H9 (cell line): ENCODE measurements at regions not wholly inside any gene's neighbourhood (a gene's known extent, or its start where the extent isn't known, plus 50 kb on each side); places are given as distances from the start of the nearest gene placed in this dataset.

Source experiments
- DNase-seq: peaks from one replicate; pipeline ENCODE4 v3.0.0-alpha.2; 2017
- H2AFZ ChIP-seq: one replicate; pipeline ENCODE4 v1.6.1; 2013; ENCODE audit warnings: mild to moderate bottlenecking, low read length, control low read depth, moderate library complexity
- H2AK5ac ChIP-seq: 2 replicates; pipeline ENCODE4 v1.6.1; 2013; ENCODE audit warnings: low read length, control low read depth, mixed read lengths; ENCODE audit not compliant: insufficient read length
- H2BK120ac ChIP-seq: one replicate; pipeline ENCODE4 v1.6.1; 2013; ENCODE audit warnings: low read depth, mild to moderate bottlenecking, low read length, control low read depth, inconsistent platforms; ENCODE audit not compliant: poor library complexity, severe bottlenecking
- H2BK12ac ChIP-seq: 2 replicates; pipeline ENCODE4 v1.6.1; 2013; ENCODE audit warnings: low read length, control low read depth, mixed read lengths, low read depth; ENCODE audit not compliant: insufficient read length
- H2BK15ac ChIP-seq: 2 replicates; pipeline ENCODE4 v1.6.1; 2013; ENCODE audit warnings: low read depth, low read length, control low read depth
- H2BK20ac ChIP-seq: one replicate; pipeline ENCODE4 v1.6.1; 2013; ENCODE audit warnings: low read depth, mild to moderate bottlenecking, low read length, control low read depth, inconsistent platforms; ENCODE audit not compliant: poor library complexity, severe bottlenecking
- H2BK5ac ChIP-seq: 2 replicates; pipeline ENCODE4 v1.6.1; 2013; ENCODE audit warnings: low read length, control low read depth, mixed read lengths; ENCODE audit not compliant: insufficient read length
- H3K14ac ChIP-seq: 2 replicates; pipeline ENCODE4 v1.6.1; 2013; ENCODE audit warnings: low read length, control low read depth; ENCODE audit not compliant: insufficient read depth
- H3K18ac ChIP-seq: 2 replicates; pipeline ENCODE4 v1.6.1; 2013; ENCODE audit warnings: low read depth, mild to moderate bottlenecking, mixed read lengths, low read length, control low read depth; ENCODE audit not compliant: insufficient read length
- H3K23ac ChIP-seq: 2 replicates; pipeline ENCODE4 v1.6.1; 2013; ENCODE audit warnings: low read length, control low read depth, mixed read lengths, low read depth; ENCODE audit not compliant: insufficient read length
- H3K23me2 ChIP-seq: 2 replicates; pipeline ENCODE4 v1.6.1; 2013; ENCODE audit warnings: low read depth, mild to moderate bottlenecking, mixed read lengths, low read length, control low read depth; ENCODE audit not compliant: insufficient read length, poor library complexity, severe bottlenecking
- H3K27ac ChIP-seq: 2 replicates; pipeline ENCODE4 v1.5.1; 2013; ENCODE audit warnings: low read length, control low read depth, mixed read lengths, low read depth; ENCODE audit not compliant: insufficient read length
- H3K27me3 ChIP-seq: 2 replicates; pipeline ENCODE4 v1.6.1; 2013; ENCODE audit warnings: low read length, control low read depth, inconsistent platforms; ENCODE audit not compliant: insufficient read depth
- H3K4ac ChIP-seq: 2 replicates; pipeline ENCODE4 v1.6.1; 2013; ENCODE audit warnings: low read depth, mild to moderate bottlenecking, control low read depth, inconsistent platforms, low read length, moderate library complexity
- H3K4me1 ChIP-seq: 2 replicates; pipeline ENCODE4 v1.6.1; 2013; ENCODE audit warnings: low read length, control low read depth, inconsistent platforms; ENCODE audit not compliant: insufficient read depth
- H3K4me2 ChIP-seq: 2 replicates; pipeline ENCODE4 v1.6.1; 2013; ENCODE audit warnings: low read length, control low read depth, mixed read lengths; ENCODE audit not compliant: insufficient read length, insufficient read depth
- H3K56ac ChIP-seq: 2 replicates; pipeline ENCODE4 v1.6.1; 2013; ENCODE audit warnings: low read depth, mild to moderate bottlenecking, mixed read lengths, low read length, control low read depth; ENCODE audit not compliant: insufficient read length
- H3K79me1 ChIP-seq: 2 replicates; pipeline ENCODE4 v1.6.1; 2013; ENCODE audit warnings: low read depth, mild to moderate bottlenecking, moderate library complexity, low read length, control low read depth, inconsistent platforms; ENCODE audit not compliant: insufficient read depth, poor library complexity, severe bottlenecking
- H3K79me2 ChIP-seq: 2 replicates; pipeline ENCODE4 v1.6.1; 2013; ENCODE audit warnings: low read length, control low read depth, inconsistent platforms; ENCODE audit not compliant: insufficient read depth
- H3K9ac ChIP-seq: 2 replicates; pipeline ENCODE4 v1.6.1; 2013; ENCODE audit warnings: low read length, control low read depth, mixed read lengths; ENCODE audit not compliant: insufficient read length; ENCODE audit errors: extremely low read depth
- H3K9me3 ChIP-seq: one replicate; pipeline ENCODE4 v1.6.1; 2013; ENCODE audit warnings: low read depth, low read length, inconsistent platforms; ENCODE audit not compliant: control insufficient read depth
- H3T11ph ChIP-seq: one replicate; pipeline ENCODE4 v1.6.1; 2013; ENCODE audit warnings: mild to moderate bottlenecking, low read length, control low read depth, inconsistent platforms
- H4K20me1 ChIP-seq: one replicate; pipeline ENCODE4 v1.6.1; 2013; ENCODE audit not compliant: control insufficient read depth, insufficient read length, insufficient read depth
- H4K5ac ChIP-seq: 2 replicates; pipeline ENCODE4 v1.6.1; 2013; ENCODE audit warnings: low read depth, mild to moderate bottlenecking, mixed read lengths, low read length, control low read depth; ENCODE audit not compliant: insufficient read length
- H4K8ac ChIP-seq: replicated peaks from 2 replicates; pipeline ENCODE4 v1.6.1; 2013; ENCODE audit warnings: low read length, control low read depth, mixed read lengths, low read depth; ENCODE audit not compliant: insufficient read length
- H4K91ac ChIP-seq: 2 replicates; pipeline ENCODE4 v1.6.1; 2013; ENCODE audit warnings: low read depth, mild to moderate bottlenecking, moderate library complexity, mixed read lengths, low read length, control low read depth; ENCODE audit not compliant: insufficient read length
- H3K27ac Mint-ChIP-seq, 3 experiments: 2 replicates in 2 of 3; 3 replicates in 1 of 3; pipeline ENCODE4 v1.8.0; 2020 to 2021; ENCODE audit warnings: mixed read lengths in 3 of 3, mild to moderate bottlenecking in 1 of 3, moderate library complexity in 1 of 3
- H3K27me3 Mint-ChIP-seq: 2 replicates; pipeline ENCODE4 v1.8.0; 2021; ENCODE audit warnings: low read depth, mild to moderate bottlenecking, moderate library complexity, mixed read lengths
- H3K36me3 Mint-ChIP-seq, 3 experiments: 2 replicates in 2 of 3; 3 replicates in 1 of 3; pipeline ENCODE4 v1.8.0; 2020 to 2021; ENCODE audit warnings: low read depth in 3 of 3, mixed read lengths in 3 of 3; ENCODE audit not compliant: insufficient read depth in 1 of 3
- H3K4me1 Mint-ChIP-seq, 2 experiments: 2 replicates each; pipeline ENCODE4 v1.8.0; 2020; ENCODE audit warnings: mixed read lengths in 2 of 2
- H3K4me3 Mint-ChIP-seq, 2 experiments: 2 replicates in 1 of 2; 3 replicates in 1 of 2; pipeline ENCODE4 v1.8.0; 2020 to 2021; ENCODE audit warnings: mild to moderate bottlenecking in 2 of 2, mixed read lengths in 2 of 2, moderate library complexity in 1 of 2
- H3K9me3 Mint-ChIP-seq, 2 experiments: 2 replicates in 1 of 2; 3 replicates in 1 of 2; pipeline ENCODE4 v1.8.0; 2020; ENCODE audit warnings: mild to moderate bottlenecking in 2 of 2, mixed read lengths in 2 of 2, moderate library complexity in 1 of 2
- WGBS: extraction: QIAGEN DNeasy Blood & Tissue Kit; methylation state at CpG from one replicate; pipeline ENCODE4 v1.1.7; 2013; ENCODE audit warnings: missing lambda C conversion rate, low lambda C conversion rate, mixed read lengths; ENCODE audit not compliant: insufficient read length; ENCODE audit errors: extremely low coverage; 5-methylcytosine and 5-hydroxymethylcytosine counted together
- TF ChIP-seq, protein P1 (sequence below): fragments of 200-600 bp; sonication (generic); conservative IDR thresholded peaks from 3 replicates; pipeline ENCODE4 v1.8.0; 2021; ENCODE audit warnings: antibody characterized with exemption, mild to moderate bottlenecking

DNA sequence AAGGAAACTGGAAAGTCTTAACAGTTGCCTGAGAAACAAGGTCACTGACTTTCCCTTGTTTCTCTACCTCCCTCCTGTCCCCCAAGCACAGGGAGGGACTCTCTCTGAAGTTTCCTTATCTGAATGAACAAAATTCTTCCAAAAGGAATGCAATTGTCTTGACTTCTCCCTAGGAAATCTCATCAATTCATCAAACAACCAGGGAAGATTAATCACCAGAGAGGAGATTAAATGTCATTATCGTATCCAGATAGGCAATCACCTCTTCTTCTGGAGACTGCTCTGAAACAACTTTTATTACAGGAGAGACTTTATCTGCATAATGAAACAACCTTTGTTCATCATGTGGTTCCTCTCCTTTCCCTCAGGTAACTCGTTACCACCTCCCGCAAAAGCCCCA, 431.4 kb downstream of the SLC16A7 start:
- Histone ChIP-seq H4K91ac (no peak overlapping the region), H2BK20ac (no peak overlapping the region), H3K4me1 (no peaks in the 10 kb centered on the region), H3K23ac (no peak overlapping the region), H3T11ph (no peak overlapping the region), H2BK15ac (no peak overlapping the region), H3K23me2 (no peaks in the 10 kb centered on the region), H3K4me2 (no peak overlapping the region), H3K9me3 (no peaks in the 10 kb centered on the region), H3K79me1 (no peaks in the 10 kb centered on the region), H2BK12ac (no peak overlapping the region), H2AFZ (no peak overlapping the region), H4K20me1 (no peaks in the 10 kb centered on the region), H3K14ac (no peak overlapping the region), H3K27ac (no peak overlapping the region), H2BK120ac (no peak overlapping the region), H3K27me3 (no peaks in the 10 kb centered on the region), H2BK5ac (no peak overlapping the region), H2AK5ac (no peak overlapping the region), H3K18ac (no peak overlapping the region), H4K5ac (no peak overlapping the region), H3K56ac (no peak overlapping the region), H4K8ac (no peak overlapping the region), H3K79me2 (no peaks in the 10 kb centered on the region), H3K4ac (no peak overlapping the region), H3K9ac (no peak overlapping the region)
- Mint-ChIP-seq H3K4me3 (no peak overlapping the region), H3K9me3 (peaks cover 0 to 3% of the 10 kb centered on the region in 2 experiments; a peak in 2 of 5 replicates), H3K27me3 (no peaks in the 10 kb centered on the region), H3K4me1 (no peaks in the 10 kb centered on the region), H3K36me3 (peaks cover 0 to 3% (median 2%) of the 10 kb centered on the region in 3 experiments; a peak in 2 of 7 replicates), H3K27ac (peak overlapping the region in 1 of 3 experiments; percentile 13; a peak in 1 of 7 replicates)
- no peak for DNase-seq
- TF ChIP-seq, protein P1, sequence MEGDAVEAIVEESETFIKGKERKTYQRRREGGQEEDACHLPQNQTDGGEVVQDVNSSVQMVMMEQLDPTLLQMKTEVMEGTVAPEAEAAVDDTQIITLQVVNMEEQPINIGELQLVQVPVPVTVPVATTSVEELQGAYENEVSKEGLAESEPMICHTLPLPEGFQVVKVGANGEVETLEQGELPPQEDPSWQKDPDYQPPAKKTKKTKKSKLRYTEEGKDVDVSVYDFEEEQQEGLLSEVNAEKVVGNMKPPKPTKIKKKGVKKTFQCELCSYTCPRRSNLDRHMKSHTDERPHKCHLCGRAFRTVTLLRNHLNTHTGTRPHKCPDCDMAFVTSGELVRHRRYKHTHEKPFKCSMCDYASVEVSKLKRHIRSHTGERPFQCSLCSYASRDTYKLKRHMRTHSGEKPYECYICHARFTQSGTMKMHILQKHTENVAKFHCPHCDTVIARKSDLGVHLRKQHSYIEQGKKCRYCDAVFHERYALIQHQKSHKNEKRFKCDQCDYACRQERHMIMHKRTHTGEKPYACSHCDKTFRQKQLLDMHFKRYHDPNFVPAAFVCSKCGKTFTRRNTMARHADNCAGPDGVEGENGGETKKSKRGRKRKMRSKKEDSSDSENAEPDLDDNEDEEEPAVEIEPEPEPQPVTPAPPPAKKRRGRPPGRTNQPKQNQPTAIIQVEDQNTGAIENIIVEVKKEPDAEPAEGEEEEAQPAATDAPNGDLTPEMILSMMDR = no peak
- WGBS = no CpG with 5 or more reads among the region's 3 CpGs
